Astrocyte (in vitro differentiated cells and primary cell): ENCODE measurements at regions not wholly inside any gene's neighbourhood (a gene's known extent, or its start where the extent isn't known, plus 50 kb on each side); places are given as distances from the start of the nearest gene placed in this dataset.
"Not testable (repeated sequence)": the region's sequence is repeated elsewhere in the genome, so short reads cannot be mapped to it uniquely, and the experiment has no call there.

Experiments
- DNase-seq: peaks from one replicate; pipeline ENCODE4 v3.0.0-alpha.2; 2010; ENCODE audit warnings: low read depth
- FAIRE-seq: peaks from 2 replicates; lab custom pipeline; 2011; peaks lifted over from hg19 to GRCh38; lab: Jason Lieb, UNC
- H2AFZ ChIP-seq: 2 replicates; pipeline ENCODE4 v1.6.0; 2012; ENCODE audit warnings: low read depth, low read length, inconsistent platforms
- H3K27ac ChIP-seq: 2 replicates; pipeline ENCODE4 v1.5.1; 2011; ENCODE audit warnings: low read depth, low read length, inconsistent platforms
- H3K27me3 ChIP-seq: 2 replicates; pipeline ENCODE4 v1.6.0; 2011; ENCODE audit warnings: low read length, inconsistent platforms; ENCODE audit not compliant: insufficient read depth
- H3K36me3 ChIP-seq: 2 replicates; pipeline ENCODE4 v1.5.1; 2011; ENCODE audit warnings: low read length, inconsistent platforms; ENCODE audit not compliant: insufficient read depth
- H3K4me1 ChIP-seq: 2 replicates; pipeline ENCODE4 v1.5.1; 2011; ENCODE audit warnings: low read length, inconsistent platforms; ENCODE audit not compliant: insufficient read depth
- H3K4me2 ChIP-seq: 2 replicates; pipeline ENCODE4 v1.6.0; 2012; ENCODE audit warnings: low read length, inconsistent platforms
- H3K4me3 ChIP-seq: 2 replicates; pipeline ENCODE4 v1.5.1; 2011; ENCODE audit warnings: low read depth, mild to moderate bottlenecking, low read length, inconsistent platforms; ENCODE audit not compliant: insufficient read depth
- H3K79me2 ChIP-seq: 2 replicates; pipeline ENCODE4 v1.6.0; 2012; ENCODE audit warnings: mild to moderate bottlenecking, low read length, inconsistent platforms; ENCODE audit not compliant: insufficient read depth
- H3K9ac ChIP-seq: 2 replicates; pipeline ENCODE4 v1.6.0; 2012; ENCODE audit warnings: mild to moderate bottlenecking, low read length, inconsistent platforms
- H3K9me3 ChIP-seq: 2 replicates; pipeline ENCODE4 v1.5.1; 2012; ENCODE audit warnings: low read depth, mild to moderate bottlenecking, low read length, inconsistent platforms; ENCODE audit not compliant: insufficient read depth
- H4K20me1 ChIP-seq: 2 replicates; pipeline ENCODE4 v1.6.0; 2012; ENCODE audit warnings: low read length, inconsistent platforms; ENCODE audit not compliant: insufficient read depth
- H3K27ac Mint-ChIP-seq: one replicate; pipeline ENCODE4 v1.8.0; 2021; ENCODE audit warnings: mild to moderate bottlenecking, mixed read lengths; ENCODE audit not compliant: unreplicated experiment
- H3K27me3 Mint-ChIP-seq: one replicate; pipeline ENCODE4 v1.8.0; 2021; ENCODE audit warnings: low read depth, mixed read lengths; ENCODE audit not compliant: unreplicated experiment
- H3K36me3 Mint-ChIP-seq: one replicate; pipeline ENCODE4 v1.8.0; 2021; ENCODE audit warnings: low read depth, mixed read lengths; ENCODE audit not compliant: unreplicated experiment
- H3K4me1 Mint-ChIP-seq: one replicate; pipeline ENCODE4 v1.8.0; 2021; ENCODE audit warnings: low read depth, mixed read lengths; ENCODE audit not compliant: unreplicated experiment
- H3K4me3 Mint-ChIP-seq: one replicate; pipeline ENCODE4 v1.8.0; 2021; ENCODE audit warnings: mild to moderate bottlenecking, moderate library complexity, mixed read lengths; ENCODE audit not compliant: unreplicated experiment
- H3K9me3 Mint-ChIP-seq: one replicate; pipeline ENCODE4 v1.8.0; 2021; ENCODE audit warnings: mild to moderate bottlenecking, mixed read lengths; ENCODE audit not compliant: unreplicated experiment
- EZH2 ChIP-seq: IDR thresholded peaks from 2 replicates; pipeline ENCODE4 v1.6.1; 2012; ENCODE audit warnings: mild to moderate bottlenecking, low read length, inconsistent platforms; ENCODE audit not compliant: insufficient read depth
- TF ChIP-seq, protein P1 (sequence below): IDR thresholded peaks from 2 replicates; pipeline ENCODE4 v1.5.1; 2011; ENCODE audit warnings: low read depth, mild to moderate bottlenecking, inconsistent platforms, low read length, moderate library complexity; ENCODE audit not compliant: insufficient read depth

GRCh38 chr21:36261459-36261858, 58.5 kb upstream of the MORC3 start:
- Mint-ChIP-seq H3K27me3 (no peaks in the 10 kb centered on the region), H3K36me3 (peaks cover 15% of the 10 kb centered on the region), H3K9me3 (no peaks in the 10 kb centered on the region), H3K4me3 (no peak overlapping the region), H3K4me1 (no peaks in the 10 kb centered on the region), H3K27ac (no peak overlapping the region)
- Histone ChIP-seq H3K36me3 (peaks cover 3% of the 10 kb centered on the region), H3K79me2 (no peaks in the 10 kb centered on the region), H3K4me2 (no peak overlapping the region), H3K9ac (no peak overlapping the region), H3K27me3 (no peaks in the 10 kb centered on the region), H3K4me3 (no peak overlapping the region), H3K4me1 (no peaks in the 10 kb centered on the region), H4K20me1 (no peaks in the 10 kb centered on the region), H3K27ac (no peak overlapping the region), H3K9me3 (no peaks in the 10 kb centered on the region), H2AFZ (no peak overlapping the region)
- DNase-seq (no peak), FAIRE-seq (no peak)
- no peak for TF ChIP-seq EZH2
- TF ChIP-seq, protein P1, sequence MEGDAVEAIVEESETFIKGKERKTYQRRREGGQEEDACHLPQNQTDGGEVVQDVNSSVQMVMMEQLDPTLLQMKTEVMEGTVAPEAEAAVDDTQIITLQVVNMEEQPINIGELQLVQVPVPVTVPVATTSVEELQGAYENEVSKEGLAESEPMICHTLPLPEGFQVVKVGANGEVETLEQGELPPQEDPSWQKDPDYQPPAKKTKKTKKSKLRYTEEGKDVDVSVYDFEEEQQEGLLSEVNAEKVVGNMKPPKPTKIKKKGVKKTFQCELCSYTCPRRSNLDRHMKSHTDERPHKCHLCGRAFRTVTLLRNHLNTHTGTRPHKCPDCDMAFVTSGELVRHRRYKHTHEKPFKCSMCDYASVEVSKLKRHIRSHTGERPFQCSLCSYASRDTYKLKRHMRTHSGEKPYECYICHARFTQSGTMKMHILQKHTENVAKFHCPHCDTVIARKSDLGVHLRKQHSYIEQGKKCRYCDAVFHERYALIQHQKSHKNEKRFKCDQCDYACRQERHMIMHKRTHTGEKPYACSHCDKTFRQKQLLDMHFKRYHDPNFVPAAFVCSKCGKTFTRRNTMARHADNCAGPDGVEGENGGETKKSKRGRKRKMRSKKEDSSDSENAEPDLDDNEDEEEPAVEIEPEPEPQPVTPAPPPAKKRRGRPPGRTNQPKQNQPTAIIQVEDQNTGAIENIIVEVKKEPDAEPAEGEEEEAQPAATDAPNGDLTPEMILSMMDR, result no peak

GRCh38 chr21:36263797-36264196, 56.2 kb upstream of the MORC3 start:
- no peak overlapping the region for H3K27ac ChIP-seq
- H3K79me2 ChIP-seq, result no peaks in the 10 kb centered on the region
- Mint-ChIP-seq H3K27me3 (no peaks in the 10 kb centered on the region), H3K27ac (no peak overlapping the region), H3K36me3 (peaks cover 20% of the 10 kb centered on the region), H3K9me3 (peaks cover 5% of the 10 kb centered on the region), H3K4me3 (no peak overlapping the region), H3K4me1 (no peaks in the 10 kb centered on the region)
- no peak for TF ChIP-seq EZH2
- TF ChIP-seq, protein P1, result no peak
- FAIRE-seq (no peak), DNase-seq (no peak)
- H3K4me3 ChIP-seq, result no peak overlapping the region
- H3K9me3 ChIP-seq, result no peaks in the 10 kb centered on the region
- H3K27me3 ChIP-seq, result no peaks in the 10 kb centered on the region
- H4K20me1 ChIP-seq, result no peaks in the 10 kb centered on the region
- H3K4me2 ChIP-seq, result no peak overlapping the region
- no peak overlapping the region for H3K9ac ChIP-seq
- H2AFZ ChIP-seq, result no peak overlapping the region
- H3K4me1 ChIP-seq, result peaks cover 2% of the 10 kb centered on the region
- H3K36me3 ChIP-seq, result peaks cover 3% of the 10 kb centered on the region

DNA sequence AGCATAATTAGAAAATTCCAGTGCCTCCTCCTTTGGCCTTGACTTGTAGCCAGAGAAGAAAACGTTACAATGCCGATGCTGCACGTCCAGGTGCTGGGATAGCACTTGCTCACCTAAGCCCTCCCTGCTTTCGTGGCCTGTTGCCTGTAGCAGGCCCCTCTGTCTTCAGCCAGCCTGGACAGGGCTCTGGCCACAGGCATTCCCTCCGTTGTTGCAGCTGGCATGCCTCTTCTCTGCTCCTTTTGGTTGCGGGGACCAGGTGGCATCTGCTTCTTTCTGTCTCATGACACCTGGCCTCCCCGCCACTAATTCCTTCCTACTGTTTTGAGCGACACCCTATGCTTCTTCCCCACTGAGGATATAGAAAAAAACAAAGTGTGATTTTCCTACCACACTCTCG, 54.6 kb upstream of the MORC3 start:
- Mint-ChIP-seq H3K27me3 (no peaks in the 10 kb centered on the region), H3K9me3 (peaks cover 5% of the 10 kb centered on the region), H3K4me3 (no peak overlapping the region), H3K36me3 (peaks cover 19% of the 10 kb centered on the region), H3K27ac (no peak overlapping the region), H3K4me1 (no peaks in the 10 kb centered on the region)
- no peaks in the 10 kb centered on the region for H3K9me3 ChIP-seq
- no peak for TF ChIP-seq EZH2
- TF ChIP-seq, protein P1, result no peak
- FAIRE-seq (no peak), DNase-seq (no peak)
- H2AFZ ChIP-seq, result no peak overlapping the region
- H3K36me3 ChIP-seq, result peaks cover 3% of the 10 kb centered on the region
- H3K27me3 ChIP-seq, result no peaks in the 10 kb centered on the region
- H3K4me3 ChIP-seq, result no peak overlapping the region
- no peak overlapping the region for H3K9ac ChIP-seq
- H3K4me2 ChIP-seq, result no peak overlapping the region
- H4K20me1 ChIP-seq, result no peaks in the 10 kb centered on the region
- H3K27ac ChIP-seq, result no peak overlapping the region
- H3K4me1 ChIP-seq, result peaks cover 2% of the 10 kb centered on the region
- H3K79me2 ChIP-seq, result no peaks in the 10 kb centered on the region

GRCh38 chr21:36267828-36268227, 52.2 kb upstream of the MORC3 start:
- H3K4me1 ChIP-seq, H3K9me3 Mint-ChIP-seq, FAIRE-seq, H3K9ac ChIP-seq, H3K79me2 ChIP-seq, H4K20me1 ChIP-seq, DNase-seq, H3K4me2 ChIP-seq, H3K4me1 Mint-ChIP-seq, H3K27me3 Mint-ChIP-seq, H3K27ac ChIP-seq, H2AFZ ChIP-seq, H3K27me3 ChIP-seq, H3K27ac Mint-ChIP-seq, H3K9me3 ChIP-seq, H3K4me3 ChIP-seq, H3K36me3 ChIP-seq, H3K4me3 Mint-ChIP-seq: not testable (repeated sequence)
- peaks cover 21% of the 10 kb centered on the region for H3K36me3 Mint-ChIP-seq
